ENCODE measurements at regions not wholly inside any gene's neighbourhood (a gene's known extent, or its start where the extent isn't known, plus 50 kb on each side); places are given as distances from the start of the nearest gene placed in this dataset.

- H3K4me3 ChIP-seq (replicated peaks in 1 of 2; ENCODE audit: low read depth in 2 of 2, low read length in 2 of 2): no peak overlapping the region
- no peak for TF ChIP-seq CTCF (IDR thresholded peaks at IDR 0.05; ENCODE audit: low read depth, low read length)
- peak; percentile 86 to 95 for DNase-seq (ENCODE audit: low read depth in 2 of 2)
Measured at GRCh38 chr2:45283764-45284620, 274.7 kb upstream of the SIX2 start.

GRCh38 chr2:45282646-45283045 lies 273.4 kb upstream of the SIX2 start:
- TF ChIP-seq CTCF (IDR thresholded peaks at IDR 0.05; ENCODE audit: low read depth, low read length): no peak
- no peak overlapping the region for H3K4me3 ChIP-seq (replicated peaks in 1 of 2; ENCODE audit: low read depth in 2 of 2, low read length in 2 of 2)
- DNase-seq (ENCODE audit: low read depth in 2 of 2): no peak

- no peak for DNase-seq (ENCODE audit: low read depth in 2 of 2)
- H3K4me3 ChIP-seq (replicated peaks in 1 of 2; ENCODE audit: low read depth in 2 of 2, low read length in 2 of 2): no peak overlapping the region
- no peak for TF ChIP-seq CTCF (IDR thresholded peaks at IDR 0.05; ENCODE audit: low read depth, low read length)
Measured at GRCh38 chr2:45281311-45281710, 272.1 kb upstream of the SIX2 start.

- no peak for TF ChIP-seq CTCF (IDR thresholded peaks at IDR 0.05; ENCODE audit: low read depth, low read length)
- DNase-seq (ENCODE audit: low read depth in 2 of 2): no peak
- no peak overlapping the region for H3K4me3 ChIP-seq (replicated peaks in 1 of 2; ENCODE audit: low read depth in 2 of 2, low read length in 2 of 2)
Measured at GRCh38 chr2:45280794-45281193, 271.5 kb upstream of the SIX2 start.

GRCh38 chr2:45279356-45279755 lies 270.1 kb upstream of the SIX2 start:
- no peak for TF ChIP-seq CTCF (IDR thresholded peaks at IDR 0.05; ENCODE audit: low read depth, low read length)
- H3K4me3 ChIP-seq (replicated peaks in 1 of 2; ENCODE audit: low read depth in 2 of 2, low read length in 2 of 2): no peak overlapping the region
- DNase-seq (ENCODE audit: low read depth in 2 of 2): no peak

GRCh38 chr2:45278365-45279078 lies 269.3 kb upstream of the SIX2 start:
- TF ChIP-seq CTCF (IDR thresholded peaks at IDR 0.05; ENCODE audit: low read depth, low read length): no peak
- DNase-seq (ENCODE audit: low read depth in 2 of 2): no peak
- no peak overlapping the region for H3K4me3 ChIP-seq (replicated peaks in 1 of 2; ENCODE audit: low read depth in 2 of 2, low read length in 2 of 2)
